Upper lobe of left lung (tissue), 6 donors: ENCODE measurements at regions not wholly inside any gene's neighbourhood (a gene's known extent, or its start where the extent isn't known, plus 50 kb on each side); places are given as distances from the start of the nearest gene placed in this dataset.

Experiments used
- ATAC-seq, 2 donors: fragments of 200-7000 bp; cut with Tn5 transposase; one replicate each; pipeline ENCODE4 v1.9.1; 2022; ENCODE audit warnings: mild to moderate bottlenecking in 2 of 2, moderate library complexity in 2 of 2; ENCODE audit not compliant: low FRiP score in 2 of 2
- DNase-seq, 2 donors: peaks; one replicate each; pipeline ENCODE4 v3.0.0-alpha.2; 2019 to 2020
- H3K27ac ChIP-seq, 4 donors: fragments of 200-600 bp; sonication (generic); one replicate each; pipeline ENCODE4 v1.5.1; 2016 to 2019
- H3K27me3 ChIP-seq, 4 donors: fragments of 200-600 bp; sonication (generic); one replicate each; pipeline ENCODE4 v1.5.1; 2017 to 2019
- H3K36me3 ChIP-seq, 4 donors: fragments of 200-600 bp; sonication (generic); one replicate each; pipeline ENCODE4 v1.5.1; 2016 to 2019
- H3K4me1 ChIP-seq, 4 donors: fragments of 200-600 bp; sonication (generic); one replicate each; pipeline ENCODE4 v1.5.1; 2018 to 2019
- H3K4me3 ChIP-seq, 4 donors: fragments of 200-600 bp; sonication (generic); one replicate each; pipeline ENCODE4 v1.5.1; 2017 to 2019; ENCODE audit warnings: mild to moderate bottlenecking in 2 of 4, moderate library complexity in 1 of 4
- H3K9me3 ChIP-seq, 4 donors: fragments of 200-600 bp; sonication (generic); one replicate each; pipeline ENCODE4 v1.5.1; 2018 to 2019
- EP300 ChIP-seq, 4 donors: sonication (generic); formaldehyde crosslinking; IDR thresholded peaks; one replicate each; pipeline ENCODE4 v1.5.1; 2017; ENCODE audit warnings: antibody characterized with exemption in 4 of 4, control low read depth in 2 of 4
- POLR2A ChIP-seq, 4 donors: fragments of 450-650 bp; IDR thresholded peaks; one replicate each; pipeline ENCODE4 v1.5.1; 2016 to 2017; ENCODE audit warnings: antibody characterized with exemption in 4 of 4, mild to moderate bottlenecking in 2 of 4
- POLR2AphosphoS5 ChIP-seq, 2 donors: sonication (generic); formaldehyde crosslinking; IDR thresholded peaks; one replicate each; pipeline ENCODE4 v1.5.1; 2017; ENCODE audit warnings: antibody characterized with exemption in 2 of 2
- WGBS, 2 donors: methylation state at CpG; one replicate each; pipeline ENCODE4 v1.1.5; 2017 to 2018; 5-methylcytosine and 5-hydroxymethylcytosine counted together
- TF ChIP-seq, protein P1 (sequence below), 6 experiments: fragments of 450-650 bp in 4 of 6; fragments of 200-600 bp in 2 of 6; sonication (generic) in 2 of 6; IDR thresholded peaks; one replicate each; pipeline ENCODE4 v1.5.1; 2016 to 2019; ENCODE audit warnings: antibody characterized with exemption in 6 of 6
- donor health status: DM: no; HTN: no; CAD: no; lungs with moderate emphysema.
- donor health status: DM: no; HTN: yes; CAD: no; lungs with severe emphysema.

DNA sequence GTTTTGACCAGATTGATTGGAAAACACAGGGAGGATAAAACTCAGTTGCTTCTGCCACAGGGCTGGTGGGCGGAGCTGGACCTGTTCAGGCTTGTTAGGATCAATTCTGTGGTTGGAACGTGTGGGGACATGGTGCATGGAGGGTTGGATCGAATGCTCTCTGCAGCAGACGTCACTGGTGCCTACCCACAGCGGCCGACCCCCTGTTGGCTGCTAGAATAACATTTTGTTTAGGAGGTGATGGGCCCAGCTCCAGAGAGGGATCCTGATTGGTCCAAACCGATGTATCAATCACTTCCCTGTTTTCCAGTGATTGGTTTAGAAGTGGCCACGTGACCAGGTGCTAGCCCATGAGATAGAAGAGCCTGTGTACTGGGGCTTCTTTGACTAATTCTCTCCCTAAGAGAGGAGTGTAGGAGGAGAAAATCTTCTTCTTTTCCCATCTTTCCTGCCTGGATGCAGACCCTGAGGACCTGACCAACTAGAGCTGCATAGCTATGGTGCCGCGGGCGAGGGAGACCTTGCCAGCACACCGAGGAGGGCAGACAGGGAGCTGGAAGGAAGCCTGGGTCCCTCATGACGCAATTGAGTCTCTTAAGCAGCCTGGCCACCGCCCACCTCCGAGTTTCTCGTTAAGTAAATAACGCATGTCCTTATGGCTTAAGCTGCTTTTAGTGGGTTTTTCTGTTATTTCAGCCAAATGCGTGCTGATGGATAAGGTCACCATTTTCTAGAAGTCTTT is 163.5 kb downstream of the AACS start:
- no peak overlapping the region for H3K4me3 ChIP-seq
- no peaks in the 10 kb centered on the region for H3K9me3 ChIP-seq
- TF ChIP-seq EP300 (IDR thresholded peaks at IDR 0.05) (no peak), POLR2A (IDR thresholded peaks at IDR 0.05) (no peak), POLR2AphosphoS5 (IDR thresholded peaks at IDR 0.05) (no peak)
- TF ChIP-seq, protein P1, sequence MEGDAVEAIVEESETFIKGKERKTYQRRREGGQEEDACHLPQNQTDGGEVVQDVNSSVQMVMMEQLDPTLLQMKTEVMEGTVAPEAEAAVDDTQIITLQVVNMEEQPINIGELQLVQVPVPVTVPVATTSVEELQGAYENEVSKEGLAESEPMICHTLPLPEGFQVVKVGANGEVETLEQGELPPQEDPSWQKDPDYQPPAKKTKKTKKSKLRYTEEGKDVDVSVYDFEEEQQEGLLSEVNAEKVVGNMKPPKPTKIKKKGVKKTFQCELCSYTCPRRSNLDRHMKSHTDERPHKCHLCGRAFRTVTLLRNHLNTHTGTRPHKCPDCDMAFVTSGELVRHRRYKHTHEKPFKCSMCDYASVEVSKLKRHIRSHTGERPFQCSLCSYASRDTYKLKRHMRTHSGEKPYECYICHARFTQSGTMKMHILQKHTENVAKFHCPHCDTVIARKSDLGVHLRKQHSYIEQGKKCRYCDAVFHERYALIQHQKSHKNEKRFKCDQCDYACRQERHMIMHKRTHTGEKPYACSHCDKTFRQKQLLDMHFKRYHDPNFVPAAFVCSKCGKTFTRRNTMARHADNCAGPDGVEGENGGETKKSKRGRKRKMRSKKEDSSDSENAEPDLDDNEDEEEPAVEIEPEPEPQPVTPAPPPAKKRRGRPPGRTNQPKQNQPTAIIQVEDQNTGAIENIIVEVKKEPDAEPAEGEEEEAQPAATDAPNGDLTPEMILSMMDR (IDR thresholded peaks at IDR 0.05): no peak
- H3K27me3 ChIP-seq: no peaks in the 10 kb centered on the region
- 63 to 78% methylated on average over 18 of the region's 18 CpGs for WGBS, 2 donors
- no peak for ATAC-seq
- H3K4me1 ChIP-seq: no peaks in the 10 kb centered on the region
- no peaks in the 10 kb centered on the region for H3K36me3 ChIP-seq
- no peak for DNase-seq
- H3K27ac ChIP-seq: no peak overlapping the region

DNA sequence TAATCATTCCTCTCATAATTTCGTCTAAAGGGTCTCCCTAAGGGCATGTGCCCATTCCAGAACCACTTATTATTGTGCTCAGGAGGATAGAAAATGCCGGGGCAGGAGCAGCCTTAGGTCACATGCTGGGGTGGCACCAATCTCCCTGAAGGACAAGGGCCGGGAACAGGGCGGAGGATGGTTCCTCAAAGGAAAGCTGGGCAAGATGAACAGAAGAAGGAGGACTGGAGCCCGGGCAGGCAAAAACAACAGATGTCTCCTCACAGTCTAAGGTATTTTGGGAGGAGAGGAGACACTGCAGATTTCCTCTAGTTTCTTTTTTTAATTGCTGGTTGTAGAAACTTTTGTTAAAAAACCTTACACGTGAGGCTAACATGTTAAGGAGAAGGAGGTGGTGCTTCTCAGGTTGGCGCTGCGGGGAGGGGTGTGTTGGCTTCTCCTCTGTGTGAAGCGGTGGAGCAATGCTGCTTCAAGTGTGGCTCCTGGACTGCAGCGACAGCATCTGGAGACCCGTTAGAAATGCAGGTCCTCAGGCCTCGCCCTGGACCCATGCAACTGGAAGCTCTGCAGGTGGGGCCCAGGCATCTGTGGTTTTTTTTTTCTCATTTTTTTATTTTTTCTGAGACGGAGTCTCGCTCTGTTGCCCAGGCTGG is 164.8 kb downstream of the AACS start:
- no peaks in the 10 kb centered on the region for H3K36me3 ChIP-seq
- WGBS, 2 donors: 84 to 88% methylated on average over 14 of the region's 14 CpGs
- H3K9me3 ChIP-seq: no peaks in the 10 kb centered on the region
- no peaks in the 10 kb centered on the region for H3K27me3 ChIP-seq
- H3K4me1 ChIP-seq: no peaks in the 10 kb centered on the region
- H3K4me3 ChIP-seq: no peak overlapping the region
- TF ChIP-seq POLR2A (IDR thresholded peaks at IDR 0.05) (no peak), POLR2AphosphoS5 (IDR thresholded peaks at IDR 0.05) (no peak), EP300 (IDR thresholded peaks at IDR 0.05) (no peak)
- TF ChIP-seq, protein P1 (IDR thresholded peaks at IDR 0.05): no peak
- no peak for ATAC-seq
- no peak for DNase-seq
- H3K27ac ChIP-seq: no peak overlapping the region

DNA sequence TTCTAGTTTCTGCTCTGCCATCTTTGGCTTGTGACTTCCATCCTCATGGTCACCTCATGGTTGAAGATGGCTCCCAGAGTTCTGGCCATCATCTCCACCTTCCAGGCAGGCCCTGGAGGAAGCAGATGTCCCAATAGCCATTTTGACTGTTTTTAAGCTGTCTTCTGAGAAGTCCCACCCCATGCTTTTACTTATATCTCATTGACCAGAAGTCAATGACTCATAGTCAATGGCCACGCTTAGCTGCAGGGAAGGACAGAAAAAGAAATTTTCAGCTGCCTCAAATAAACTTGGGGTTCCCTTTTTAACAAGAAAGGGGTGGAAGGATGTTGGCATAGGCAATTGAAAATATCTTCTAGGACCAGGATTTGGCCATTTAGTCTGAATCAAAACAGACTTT is 168.1 kb downstream of the AACS start:
- Histone ChIP-seq H3K4me1 (no peaks in the 10 kb centered on the region), H3K9me3 (no peaks in the 10 kb centered on the region), H3K4me3 (no peak overlapping the region), H3K36me3 (no peaks in the 10 kb centered on the region), H3K27ac (no peak overlapping the region), H3K27me3 (no peaks in the 10 kb centered on the region)
- DNase-seq: no peak
- TF ChIP-seq EP300 (IDR thresholded peaks at IDR 0.05) (no peak), POLR2A (IDR thresholded peaks at IDR 0.05) (no peak), POLR2AphosphoS5 (IDR thresholded peaks at IDR 0.05) (no peak)
- TF ChIP-seq, protein P1 (IDR thresholded peaks at IDR 0.05): no peak
- WGBS, 2 donors: 88 to 90% methylated on average over 1 of the region's 1 CpG
- no peak for ATAC-seq

DNA sequence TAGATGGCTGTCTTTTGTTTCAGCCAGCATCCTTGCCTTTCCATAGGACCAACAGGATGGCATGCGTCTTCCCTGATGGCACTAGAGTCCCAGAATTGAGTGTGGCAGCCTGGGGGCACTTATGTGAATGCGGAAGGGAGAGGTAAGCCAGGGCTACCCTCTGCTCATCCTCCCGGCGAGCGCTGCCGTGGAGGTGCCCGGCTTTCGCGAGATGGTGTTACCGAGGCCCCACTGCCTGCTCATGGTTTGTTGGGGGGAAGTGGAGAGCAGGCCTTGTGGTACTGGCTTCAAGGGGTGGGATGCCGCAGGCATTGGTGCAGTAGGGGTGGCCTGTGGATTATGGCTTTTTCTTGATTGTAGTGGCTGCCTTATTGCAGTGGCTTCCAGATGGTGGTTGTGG is 174.3 kb downstream of the AACS start:
- H3K27me3 ChIP-seq: no peaks in the 10 kb centered on the region
- ATAC-seq (no peak), DNase-seq (peak in 1 of 2 donors; percentile 66)
- H3K9me3 ChIP-seq: no peaks in the 10 kb centered on the region
- H3K27ac ChIP-seq: no peak overlapping the region
- no peak overlapping the region for H3K4me3 ChIP-seq
- TF ChIP-seq, protein P1 (IDR thresholded peaks at IDR 0.05): no peak
- no peak for TF ChIP-seq EP300 (IDR thresholded peaks at IDR 0.05)
- TF ChIP-seq POLR2A (IDR thresholded peaks at IDR 0.05): no peak
- TF ChIP-seq POLR2AphosphoS5 (IDR thresholded peaks at IDR 0.05): no peak
- H3K4me1 ChIP-seq: no peaks in the 10 kb centered on the region
- WGBS, 2 donors: 99 to 100% methylated on average over 10 to 11 of the region's 11 CpGs
- H3K36me3 ChIP-seq: no peaks in the 10 kb centered on the region
